ENCODE measurements at regions not wholly inside any gene's neighbourhood (a gene's known extent, or its start where the extent isn't known, plus 50 kb on each side); places are given as distances from the start of the nearest gene placed in this dataset.

DNA sequence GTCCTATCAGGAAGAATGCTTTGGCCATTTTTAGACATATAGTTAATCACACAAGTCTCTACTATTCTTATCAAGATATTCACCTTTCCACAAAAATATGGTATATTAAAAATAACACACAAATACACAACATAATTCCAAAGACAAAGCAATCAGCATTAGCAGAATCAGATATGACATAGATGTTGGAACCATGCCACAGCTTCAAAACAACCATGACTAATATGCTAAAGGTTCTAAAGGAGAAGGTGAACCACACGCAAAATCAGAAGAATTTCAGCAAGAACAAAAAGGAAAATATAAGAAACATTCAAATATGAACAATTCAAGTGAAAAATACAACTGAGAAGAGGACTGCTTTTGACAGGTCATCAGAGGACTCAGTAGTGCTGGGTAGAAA lies 670.2 kb upstream of the SORCS1 start:
- no peak for DNase-seq

DNA sequence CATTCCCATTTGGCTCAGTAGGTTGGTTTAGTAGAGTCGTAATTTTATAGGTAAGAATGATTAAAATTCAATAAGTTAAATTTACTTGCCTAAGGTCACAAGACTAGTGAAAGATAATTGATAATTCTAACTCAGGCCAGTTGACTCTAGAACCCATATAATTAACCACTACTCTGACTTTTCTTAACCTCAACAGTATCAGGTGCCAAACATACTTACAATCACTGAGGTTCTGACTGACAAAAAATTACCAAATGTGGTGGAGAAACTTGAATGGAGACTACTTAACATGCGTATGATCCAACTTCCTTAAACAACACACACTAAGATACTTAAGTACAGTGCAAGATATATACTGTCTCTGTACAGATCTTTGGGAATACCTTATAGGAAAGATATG lies 667.3 kb upstream of the SORCS1 start:
- no peak for DNase-seq

DNA sequence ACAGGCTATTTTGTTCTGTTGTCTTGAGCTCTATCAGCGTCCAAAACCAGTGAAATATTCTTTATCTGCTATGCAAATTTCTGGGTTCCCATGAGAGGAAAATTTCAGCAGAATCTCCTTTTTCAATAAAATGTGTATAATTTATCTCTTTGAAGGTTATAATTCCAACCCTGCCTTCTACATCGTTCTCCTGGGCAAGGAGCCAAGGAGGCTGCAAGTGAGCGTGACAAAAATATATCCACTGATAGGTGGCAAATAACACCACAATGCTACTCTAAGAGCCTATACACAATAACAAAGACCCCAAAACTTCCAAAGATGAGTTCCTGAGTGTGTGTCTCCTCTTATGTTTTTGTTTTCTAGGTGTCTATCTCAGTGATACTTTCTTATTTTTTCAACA lies 664.7 kb upstream of the SORCS1 start:
- DNase-seq = no peak

DNA sequence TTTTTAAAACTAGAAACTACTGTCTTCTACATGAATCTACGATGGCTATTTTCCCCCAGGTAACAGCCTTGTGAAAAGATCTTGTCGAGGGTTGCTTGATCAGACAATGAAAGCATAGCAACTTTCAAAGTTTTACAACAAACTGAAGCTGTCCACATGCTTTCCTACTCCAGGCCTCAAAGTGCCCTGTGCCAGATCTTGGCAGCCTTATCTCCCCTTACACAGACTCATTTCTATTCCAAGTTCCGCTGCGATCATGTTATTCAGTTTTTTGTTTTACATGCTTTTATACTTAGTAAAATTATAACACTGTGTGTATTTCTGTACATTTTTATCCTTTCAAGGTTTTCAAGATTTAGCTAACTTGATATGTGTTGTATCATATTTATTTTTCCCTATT lies 661.7 kb upstream of the SORCS1 start:
- no peak for DNase-seq

DNA sequence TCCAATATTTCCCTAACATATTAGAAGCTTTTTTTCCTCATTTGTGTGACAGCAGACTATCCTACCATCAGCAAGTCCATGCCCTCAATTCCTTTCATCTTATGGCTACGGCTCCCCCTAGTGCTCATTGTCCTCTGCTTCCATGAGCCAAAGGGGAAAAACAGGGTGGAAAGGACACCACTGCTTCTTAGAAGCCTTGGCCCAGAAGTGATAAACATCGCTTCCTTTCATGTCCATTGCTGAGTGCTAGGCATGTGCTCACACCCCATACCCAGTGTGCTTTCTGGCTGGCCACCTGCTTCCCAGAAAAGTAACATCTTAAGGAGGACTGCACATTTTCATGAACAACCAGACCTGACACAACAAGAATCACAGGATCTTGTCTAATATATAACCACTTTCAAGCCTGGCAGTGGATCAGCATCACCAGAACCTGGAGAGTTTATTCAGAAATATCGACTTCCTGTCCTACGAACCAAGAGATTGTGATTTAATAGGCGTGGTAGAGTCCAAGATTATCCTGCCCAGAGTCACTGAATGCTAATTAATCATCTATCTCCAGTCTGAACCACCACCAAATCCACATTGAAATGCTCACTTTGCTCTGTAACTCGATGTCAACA lies 650.5 kb upstream of the SORCS1 start:
- DNase-seq = no peak

DNA sequence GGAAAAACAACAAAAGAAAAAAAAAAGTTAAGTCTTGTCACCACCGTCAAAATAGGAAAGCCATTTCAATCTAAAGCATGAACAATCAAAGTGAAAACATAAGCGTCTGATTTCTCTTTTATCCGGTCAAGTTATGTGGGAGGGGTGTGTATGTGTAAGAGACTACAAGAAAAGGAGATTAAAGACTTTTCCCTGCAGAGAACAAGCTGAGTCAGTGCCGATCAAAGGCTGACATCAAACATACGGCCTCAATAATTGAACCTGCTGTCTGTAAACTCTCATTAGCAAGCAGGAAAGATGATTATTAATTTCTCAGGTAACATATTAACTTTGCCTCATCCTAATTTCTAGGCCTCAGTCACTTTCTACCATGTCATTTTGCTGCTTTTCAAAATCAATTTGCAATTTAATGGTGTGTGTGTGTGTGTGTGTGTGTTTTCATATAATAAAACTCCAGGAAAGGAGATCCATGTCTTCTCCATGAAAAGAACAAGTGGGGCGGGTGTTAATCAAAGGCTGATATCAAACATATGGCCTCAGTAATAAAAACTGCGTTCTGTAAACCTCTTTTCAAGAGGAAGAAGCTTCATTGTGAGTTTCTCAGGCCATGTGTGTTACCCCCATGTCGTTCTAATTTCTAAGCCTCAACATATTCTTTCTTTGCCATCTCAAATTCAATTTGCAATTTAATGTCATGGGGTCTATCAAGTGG lies 649.1 kb upstream of the SORCS1 start:
- no peak for DNase-seq

DNA sequence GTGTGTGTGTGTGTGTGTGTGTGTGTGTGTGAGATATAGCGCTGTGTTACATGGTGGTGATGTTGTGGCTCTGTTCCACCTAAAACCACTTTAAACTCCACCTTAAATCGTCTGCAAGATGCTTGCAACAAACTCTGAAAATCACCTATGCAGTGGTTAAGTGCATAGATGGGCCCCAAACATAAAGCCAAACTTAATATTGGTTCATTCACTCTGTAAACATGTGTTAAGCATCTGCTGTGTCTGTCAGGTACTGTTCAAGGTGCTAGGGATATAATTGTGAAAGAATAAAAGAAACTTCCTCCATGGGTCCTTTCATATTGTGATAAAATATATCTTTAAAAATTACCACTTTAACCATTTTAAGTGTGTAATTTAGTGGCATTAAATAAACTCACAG lies 645.4 kb upstream of the SORCS1 start:
- DNase-seq = no peak

DNA sequence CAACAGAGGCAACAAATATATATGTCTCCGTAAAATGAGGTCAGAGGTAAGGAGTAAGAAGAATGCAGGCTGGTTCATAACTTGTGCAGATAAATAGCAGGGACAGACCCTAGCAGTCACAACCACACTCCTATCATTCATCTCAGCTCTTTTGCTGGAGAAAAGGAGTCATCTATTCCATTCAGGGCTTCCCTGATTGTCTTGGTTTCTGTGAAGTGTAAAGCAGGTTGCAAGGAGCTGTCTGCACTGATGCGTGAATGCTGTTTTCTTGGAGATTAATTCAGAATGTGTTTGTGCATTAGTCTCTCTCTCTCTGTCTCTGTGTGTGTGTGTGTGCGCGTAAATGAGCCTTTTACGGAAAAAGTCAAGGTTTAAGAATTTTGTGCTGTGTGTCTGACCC lies 643.3 kb upstream of the SORCS1 start:
- DNase-seq = no peak

DNA sequence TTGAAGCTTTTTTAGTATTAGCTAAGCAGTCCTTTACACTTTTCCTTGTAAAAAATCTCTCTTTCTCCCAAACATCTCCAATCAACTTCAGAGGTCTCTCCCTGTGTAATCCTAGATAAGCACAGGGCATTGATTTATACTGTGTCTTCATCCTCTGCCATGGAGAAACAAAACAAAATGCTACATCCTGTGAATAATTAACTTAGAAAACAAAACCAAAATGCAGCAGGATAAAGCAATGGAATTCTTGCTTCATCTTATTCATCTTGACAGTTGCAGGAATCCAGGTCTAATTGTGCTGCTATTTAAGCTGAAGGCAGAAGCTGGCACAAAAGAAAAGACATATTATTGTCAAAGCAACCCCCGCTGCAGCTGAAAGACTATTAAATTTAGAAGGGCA lies 641.5 kb upstream of the SORCS1 start:
- DNase-seq = no peak

DNA sequence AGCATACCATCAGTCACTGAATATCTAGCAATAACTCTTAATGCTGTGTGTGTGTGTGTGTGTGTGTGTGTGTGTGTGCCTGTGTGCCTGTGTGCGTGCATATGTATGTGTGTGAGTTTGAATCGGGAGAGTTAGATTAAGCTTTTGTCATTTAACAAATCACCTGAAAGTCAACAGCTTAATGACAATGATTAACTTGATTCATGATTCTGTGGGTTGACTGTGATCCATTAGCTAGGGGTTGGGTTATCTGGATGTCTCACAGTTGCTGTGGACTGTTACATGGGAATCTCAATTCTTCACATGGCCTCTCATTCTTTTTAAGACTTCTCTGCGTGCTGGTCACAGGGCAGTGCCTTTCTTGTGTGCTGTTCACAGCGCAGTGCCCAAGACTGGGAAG lies 639.0 kb upstream of the SORCS1 start:
- no peak for DNase-seq

DNA sequence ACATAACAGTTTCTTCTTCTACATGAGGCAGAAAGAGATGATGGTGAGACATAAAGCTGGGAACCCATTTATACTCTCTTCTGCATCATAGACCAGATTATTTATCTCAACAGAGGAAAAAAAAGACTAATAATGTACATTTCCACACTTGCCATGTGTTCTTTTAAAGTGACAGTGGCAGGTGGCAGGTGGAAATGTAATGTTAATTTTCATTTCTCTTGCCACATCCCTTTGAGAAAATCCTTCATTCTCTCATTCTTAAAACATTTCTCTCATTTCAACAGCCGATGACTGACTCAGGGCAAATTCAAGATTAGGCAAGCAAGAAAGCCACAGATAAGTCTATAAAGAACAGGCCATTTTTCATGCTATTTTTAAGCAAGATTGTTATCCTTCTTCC lies 635.6 kb upstream of the SORCS1 start:
- DNase-seq = no peak

DNA sequence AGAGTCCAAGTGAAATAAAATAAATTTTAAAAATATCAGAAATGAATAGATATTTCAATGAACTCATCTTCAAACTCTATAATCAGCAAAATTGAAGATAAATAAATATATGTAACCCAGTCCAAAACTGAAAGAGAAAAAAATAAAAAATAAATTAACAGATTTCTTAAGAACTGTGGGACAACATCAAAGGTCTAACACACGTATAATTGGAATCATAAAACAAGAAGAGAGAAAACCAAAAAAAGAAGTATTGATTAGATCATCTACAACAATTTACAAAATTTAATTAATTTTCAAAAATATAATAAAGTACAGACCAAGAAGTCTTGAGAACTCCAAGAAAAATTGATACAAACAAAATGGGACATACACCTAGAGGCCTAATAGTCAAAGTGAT lies 625.8 kb upstream of the SORCS1 start:
- DNase-seq = no peak

DNA sequence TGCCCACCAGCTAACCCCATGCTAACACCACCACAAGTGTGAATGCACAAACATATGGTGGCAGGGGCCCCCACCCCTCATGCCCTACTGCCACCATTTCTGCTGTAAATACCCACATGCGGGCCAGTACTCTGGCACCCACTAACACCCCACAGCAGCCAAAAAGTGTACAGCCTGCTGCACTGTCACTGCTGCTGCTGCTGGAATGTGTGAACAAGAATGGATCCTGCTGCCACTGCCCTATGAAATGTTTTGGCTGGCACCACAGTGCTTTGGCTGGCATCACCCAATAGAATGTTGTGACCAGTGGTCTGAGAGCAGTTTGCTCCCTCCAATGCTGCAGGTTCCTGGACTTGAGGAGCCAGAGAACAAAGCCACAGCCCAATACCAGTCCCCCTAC lies 606.6 kb upstream of the SORCS1 start:
- no peak for DNase-seq

DNA sequence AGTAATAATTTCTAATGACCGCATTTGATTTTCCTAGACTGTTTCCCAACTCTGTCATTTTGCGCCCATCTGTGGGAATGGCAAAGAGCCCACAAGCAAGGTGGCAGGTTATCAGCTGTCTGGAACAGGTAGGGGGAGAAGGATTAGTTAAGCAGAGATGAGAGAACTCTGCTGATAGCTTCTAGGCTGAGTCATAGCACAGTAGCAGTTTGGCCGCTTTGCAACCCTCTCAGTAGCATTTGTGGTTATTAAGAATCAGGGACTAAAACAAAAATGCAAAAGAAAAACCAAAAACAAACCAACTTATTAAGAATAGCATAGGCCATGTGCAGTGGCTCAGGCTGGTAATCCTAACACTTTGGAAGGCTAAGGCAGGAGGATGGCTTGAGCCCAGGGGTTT lies 602.7 kb upstream of the SORCS1 start:
- DNase-seq = no peak

DNA sequence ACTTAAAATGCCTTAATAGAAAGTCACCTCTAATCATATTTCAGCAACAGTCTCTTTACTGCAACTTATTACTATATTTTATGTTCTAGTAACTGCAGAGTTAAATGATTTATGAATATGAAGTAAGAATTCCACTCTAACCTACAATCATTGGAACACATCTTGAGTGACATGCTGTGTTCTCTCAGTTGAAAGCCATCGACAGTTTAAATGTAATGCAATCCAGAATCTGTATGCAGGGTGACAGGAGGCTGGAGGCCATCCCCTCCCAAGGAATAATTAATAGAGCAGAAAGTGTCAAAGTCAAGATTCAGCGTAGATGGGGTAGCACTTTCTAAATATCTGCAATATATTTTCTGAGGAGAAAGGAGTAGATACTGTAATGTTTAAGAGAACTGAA lies 590.3 kb upstream of the SORCS1 start:
- no peak for DNase-seq

DNA sequence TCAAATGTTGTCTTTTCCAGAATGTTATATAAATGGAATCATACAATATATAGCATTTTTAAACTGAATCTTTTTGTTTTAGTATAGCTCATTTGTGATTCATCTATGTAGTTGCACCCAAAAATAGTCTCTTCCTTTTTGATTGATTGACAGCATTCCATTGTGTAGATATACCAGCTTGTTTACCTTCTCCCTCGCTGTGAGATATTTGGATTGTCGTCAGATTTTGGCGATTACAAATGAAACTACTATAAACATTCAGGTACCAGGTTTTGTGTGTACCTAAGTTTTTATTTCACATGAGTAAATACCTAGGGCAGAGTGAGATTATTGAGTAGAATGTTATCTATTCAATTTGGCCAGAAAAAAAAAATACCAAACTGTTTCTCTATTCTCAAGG lies 584.7 kb upstream of the SORCS1 start:
- no peak for DNase-seq

DNA sequence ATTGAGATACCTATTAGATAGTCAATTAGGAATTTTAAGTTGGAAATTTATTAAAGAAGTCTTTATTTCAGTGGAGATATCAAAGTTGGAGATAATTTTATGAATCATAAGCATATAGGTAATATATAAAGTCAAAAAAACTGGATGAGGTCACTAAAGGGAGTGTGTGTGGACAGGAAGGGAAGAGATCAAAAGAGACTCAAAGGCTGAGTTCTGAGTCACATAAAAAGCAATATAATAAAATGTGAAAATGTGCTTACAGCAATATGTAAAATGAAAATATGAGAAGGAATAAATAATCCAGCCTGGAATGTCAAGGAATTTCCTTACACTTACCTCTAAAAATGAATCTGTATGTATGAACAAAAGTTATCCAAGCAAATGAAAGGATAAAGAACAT lies 583.3 kb upstream of the SORCS1 start:
- no peak for DNase-seq

DNA sequence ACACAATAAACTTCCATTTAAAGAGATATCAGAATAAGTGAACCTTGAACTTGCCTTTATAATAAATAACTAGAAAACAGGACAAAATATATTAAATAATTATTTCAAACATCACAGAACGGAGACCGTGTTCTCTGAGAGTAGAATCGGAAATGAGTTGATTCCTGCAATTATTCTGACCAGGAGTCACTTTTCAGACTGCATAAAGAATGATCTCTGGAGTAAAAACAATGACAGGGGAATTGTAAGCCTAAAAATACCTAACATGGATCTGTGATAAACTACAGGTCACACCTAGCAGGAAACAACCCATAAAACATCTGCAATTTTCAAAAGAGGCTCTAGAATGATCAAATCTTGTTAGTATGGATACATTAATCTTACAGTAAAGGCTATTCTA lies 577.5 kb upstream of the SORCS1 start:
- no peak for DNase-seq

DNA sequence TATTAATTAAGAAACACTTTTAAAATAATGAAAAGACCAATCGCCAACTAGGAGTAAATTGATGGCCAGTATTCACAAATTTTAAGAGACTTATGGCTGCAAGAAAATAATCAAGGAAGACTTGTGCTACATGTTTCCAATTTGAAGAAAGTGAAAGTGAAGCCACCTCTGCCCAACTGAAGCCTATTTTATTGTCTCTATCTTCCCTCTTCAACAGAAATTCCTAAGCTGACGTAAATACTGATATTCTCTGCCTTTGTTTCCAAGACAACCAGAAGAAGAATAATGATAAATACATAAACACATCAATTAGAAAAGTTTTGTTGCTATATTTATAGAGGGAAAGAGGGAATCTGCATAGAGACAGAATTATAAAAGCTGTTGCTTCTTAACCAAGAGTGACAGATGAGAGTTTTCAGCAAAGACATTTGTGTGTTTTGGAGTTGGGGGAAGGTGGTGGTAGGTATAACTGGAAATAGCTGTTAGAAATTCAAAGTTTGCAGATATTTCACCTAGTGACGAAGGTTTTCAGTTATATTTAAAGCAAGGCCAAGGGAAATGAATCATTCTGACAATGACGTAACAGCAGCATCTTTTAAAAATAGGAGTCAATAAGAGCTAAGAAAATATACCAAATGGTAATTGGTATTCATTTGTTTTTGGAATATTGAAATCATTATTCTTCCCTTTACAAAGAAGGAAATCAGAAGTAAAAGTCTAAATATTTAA lies 576.6 kb upstream of the SORCS1 start:
- DNase-seq = no peak

DNA sequence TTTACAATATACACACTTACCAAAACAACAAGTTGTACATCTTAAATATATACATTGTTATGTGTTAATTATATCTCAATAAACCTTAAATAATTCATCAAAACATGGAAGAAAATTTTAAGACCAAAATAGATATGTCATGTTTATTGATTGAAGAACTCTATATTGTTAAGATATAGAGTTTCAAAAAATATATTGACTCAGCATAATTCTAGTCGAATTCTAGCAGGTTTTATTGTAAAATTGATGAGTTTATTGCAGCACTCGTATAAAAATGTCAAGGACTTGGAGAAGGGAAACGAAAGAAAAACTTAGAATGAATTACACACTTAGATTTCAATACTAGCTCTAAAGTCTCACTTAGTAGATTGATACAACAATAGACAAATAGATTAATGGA lies 575.4 kb upstream of the SORCS1 start:
- no peak for DNase-seq

DNA sequence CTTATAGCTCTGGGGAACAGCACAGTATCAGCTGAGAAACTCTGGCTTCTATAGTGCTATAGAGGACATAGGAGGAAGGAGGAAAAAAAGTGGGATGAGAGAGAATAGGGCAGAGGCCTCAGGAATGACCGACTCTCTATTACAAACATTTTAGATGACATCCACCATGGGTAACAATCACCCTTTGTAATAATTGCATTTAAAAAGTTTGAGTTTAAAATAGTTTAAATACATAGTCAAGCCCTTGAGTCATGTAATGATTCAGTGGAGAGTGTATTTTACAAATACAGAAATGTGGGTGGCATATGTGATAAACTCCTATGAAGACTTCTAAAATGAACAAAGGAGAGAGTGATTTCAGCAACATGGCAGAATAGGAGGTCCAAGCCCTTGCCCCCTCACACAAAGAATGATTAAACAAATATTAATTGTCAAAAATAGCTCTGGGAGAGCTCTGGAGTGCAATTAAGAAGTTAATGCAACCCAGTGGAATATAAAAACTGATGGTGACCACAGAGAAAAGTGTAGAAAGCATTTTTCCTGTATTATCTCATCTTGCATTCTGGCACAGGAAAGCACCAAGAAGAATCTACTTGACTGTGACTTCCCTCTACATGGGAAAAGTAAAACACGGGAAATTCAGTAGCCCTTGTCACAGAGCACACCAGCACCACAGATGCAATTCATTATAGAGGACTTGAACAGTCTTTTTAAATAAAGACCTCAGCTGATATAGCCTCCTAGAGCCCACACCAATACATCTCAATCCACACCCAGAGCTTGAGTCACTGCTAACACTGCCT lies 569.0 kb upstream of the SORCS1 start:
- DNase-seq = no peak

DNA sequence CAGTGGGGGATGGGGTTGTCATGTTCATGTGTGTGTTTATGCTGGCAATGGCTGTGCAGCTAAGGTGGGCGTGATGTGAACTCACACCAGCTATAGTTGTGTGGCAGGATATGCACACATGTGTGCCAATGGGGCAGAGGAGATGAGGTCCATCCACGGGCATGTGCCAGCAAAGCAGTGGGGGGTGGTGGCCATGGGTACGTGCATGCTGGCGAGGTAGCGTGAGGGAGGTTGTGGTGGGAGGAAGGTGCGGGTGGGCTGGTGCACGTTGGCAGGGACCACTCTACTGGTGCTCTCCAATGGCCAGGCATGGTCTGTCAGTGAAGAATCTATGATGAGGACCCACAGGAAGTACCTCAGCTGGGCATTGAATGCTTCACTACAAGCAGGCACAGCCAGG lies 567.5 kb upstream of the SORCS1 start:
- DNase-seq = no peak

DNA sequence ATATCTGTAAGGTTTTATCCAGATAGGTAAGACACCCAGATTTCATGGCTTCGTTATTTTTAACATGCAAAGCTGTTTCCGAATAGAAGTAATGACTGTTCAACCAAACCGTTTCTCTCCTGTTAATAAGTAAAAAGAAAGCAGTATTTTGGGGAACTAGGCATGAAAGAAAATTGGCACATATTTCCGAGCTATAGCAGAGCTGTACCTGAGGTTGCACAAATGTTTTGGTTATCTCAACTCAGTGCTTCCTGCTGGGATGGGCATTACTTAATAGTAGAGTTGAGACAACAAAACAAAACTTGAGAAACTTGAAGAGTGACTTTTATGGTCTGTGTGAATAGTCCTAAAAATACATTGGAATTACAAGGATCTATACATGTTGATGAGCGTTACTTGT lies 564.3 kb upstream of the SORCS1 start:
- DNase-seq = no peak

Measured in NCI-H446 treated with DMSO at 0.1 percent for 48 hours (cell line).